Ascending aorta (tissue), 2 donors: ENCODE measurements at regions not wholly inside any gene's neighbourhood (a gene's known extent, or its start where the extent isn't known, plus 50 kb on each side); places are given as distances from the start of the nearest gene placed in this dataset.

Experiments used
- DNase-seq, 2 donors: peaks; one replicate each; pipeline ENCODE4 v3.0.0-alpha.2; 2019; ENCODE audit warnings: low spot score in 2 of 2
- H3K27ac ChIP-seq, 2 donors: fragments of 200-600 bp; sonication (generic); one replicate each; pipeline ENCODE4 v1.5.1; 2016 to 2017; ENCODE audit warnings: mild to moderate bottlenecking in 1 of 2
- H3K27me3 ChIP-seq: fragments of 200-600 bp; sonication (generic); one replicate; pipeline ENCODE4 v1.5.1; 2017
- H3K36me3 ChIP-seq, 2 donors: fragments of 200-600 bp; sonication (generic); one replicate each; pipeline ENCODE4 v1.5.1; 2016
- H3K4me1 ChIP-seq, 2 donors: fragments of 200-600 bp; sonication (generic); one replicate each; pipeline ENCODE4 v1.5.1; 2016 to 2017; ENCODE audit warnings: mild to moderate bottlenecking in 1 of 2
- H3K4me3 ChIP-seq, 2 donors: fragments of 200-600 bp; sonication (generic); one replicate each; pipeline ENCODE4 v1.5.1; 2016 to 2017; ENCODE audit warnings: mild to moderate bottlenecking in 1 of 2
- H3K9me3 ChIP-seq, 2 donors: fragments of 200-600 bp; sonication (generic); one replicate each; pipeline ENCODE4 v1.5.1; 2016
- CTCF ChIP-seq, 3 experiments: fragments of 200-600 bp in 2 of 3; fragments of 450-650 bp in 1 of 3; sonication (generic) in 2 of 3; IDR thresholded peaks; one replicate each; pipeline ENCODE4 v1.5.1; 2016 to 2019; ENCODE audit warnings: antibody characterized with exemption in 3 of 3, mild to moderate bottlenecking in 1 of 3, moderate library complexity in 1 of 3
- intact Hi-C: fragments of 100-400 bp; cut with DNase I; formaldehyde crosslinking; loops from one replicate; pipeline ENCODE4 v1.15.1; 2023

- H3K36me3 ChIP-seq: no peaks in the 10 kb centered on the region
- no peak overlapping the region for H3K4me3 ChIP-seq
- no peaks in the 10 kb centered on the region for H3K27me3 ChIP-seq
- intact Hi-C loops: no loop called here
- no peak for DNase-seq
- no peak overlapping the region for H3K27ac ChIP-seq
- TF ChIP-seq CTCF (IDR thresholded peaks at IDR 0.05): no peak
- no peaks in the 10 kb centered on the region for H3K9me3 ChIP-seq
- H3K4me1 ChIP-seq: no peaks in the 10 kb centered on the region
Observed at GRCh38 chr9:82606071-82606470, 456.9 kb downstream of the RASEF start.

GRCh38 chr9:82606492-82607382 lies 456.2 kb downstream of the RASEF start:
- DNase-seq: no peak
- Histone ChIP-seq H3K27ac (no peak overlapping the region), H3K9me3 (no peaks in the 10 kb centered on the region), H3K36me3 (no peaks in the 10 kb centered on the region), H3K4me1 (no peaks in the 10 kb centered on the region), H3K27me3 (no peaks in the 10 kb centered on the region), H3K4me3 (no peak overlapping the region)
- peak; percentile 27 to 65 (median 38) for TF ChIP-seq CTCF (IDR thresholded peaks at IDR 0.05)
- intact Hi-C loops: no loop called here

- Histone ChIP-seq H3K4me1 (no peaks in the 10 kb centered on the region), H3K36me3 (no peaks in the 10 kb centered on the region), H3K27me3 (no peaks in the 10 kb centered on the region), H3K27ac (no peak overlapping the region), H3K9me3 (no peaks in the 10 kb centered on the region), H3K4me3 (no peak overlapping the region)
- TF ChIP-seq CTCF (IDR thresholded peaks at IDR 0.05): no peak
- no peak for DNase-seq
- intact Hi-C loops: no loop called here
Observed at GRCh38 chr9:82608487-82608886, 454.5 kb downstream of the RASEF start.

GRCh38 chr9:82612942-82613341 lies 450.0 kb downstream of the RASEF start:
- Histone ChIP-seq H3K9me3 (no peaks in the 10 kb centered on the region), H3K27me3 (no peaks in the 10 kb centered on the region), H3K36me3 (no peaks in the 10 kb centered on the region), H3K4me3 (no peak overlapping the region), H3K27ac (no peak overlapping the region), H3K4me1 (no peaks in the 10 kb centered on the region)
- no peak for TF ChIP-seq CTCF (IDR thresholded peaks at IDR 0.05)
- intact Hi-C loops: no loop called here
- no peak for DNase-seq

GRCh38 chr9:82613498-82613897 lies 449.4 kb downstream of the RASEF start:
- no peaks in the 10 kb centered on the region for H3K4me1 ChIP-seq
- no peak overlapping the region for H3K4me3 ChIP-seq
- no peaks in the 10 kb centered on the region for H3K27me3 ChIP-seq
- no peak for TF ChIP-seq CTCF (IDR thresholded peaks at IDR 0.05)
- intact Hi-C loops: no loop called here
- no peaks in the 10 kb centered on the region for H3K36me3 ChIP-seq
- no peaks in the 10 kb centered on the region for H3K9me3 ChIP-seq
- DNase-seq: no peak
- no peak overlapping the region for H3K27ac ChIP-seq
